ENCODE measurements at regions not wholly inside any gene's neighbourhood (a gene's known extent, or its start where the extent isn't known, plus 50 kb on each side); places are given as distances from the start of the nearest gene placed in this dataset.

DNA sequence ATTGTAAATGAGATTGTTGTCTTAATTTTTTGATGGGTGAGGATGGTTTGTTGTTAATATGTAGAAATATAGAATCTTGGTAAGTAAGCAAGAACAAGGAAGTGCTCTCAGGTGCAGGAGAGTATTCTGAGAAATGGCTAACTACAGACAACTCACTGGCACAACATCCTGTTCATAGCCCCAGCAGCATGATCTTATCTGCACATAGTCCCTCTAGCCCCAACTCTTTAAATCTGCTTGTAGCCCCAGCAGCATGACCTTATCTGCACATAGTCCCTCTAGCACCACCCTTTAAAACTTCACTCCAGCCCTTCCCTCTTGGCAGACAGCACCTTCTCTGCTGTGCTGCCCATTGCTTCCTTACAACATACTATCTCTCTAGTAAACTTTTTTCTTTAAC is 1957.1 kb upstream of the ADGRL3 start:
- intact Hi-C loops (cut with DNase I), result loop anchor here in 2 of 10 donors (10.0 kb wide), 2 partner anchors 752 to 952 kb away; no protein-coding TSS in a partner anchor

DNA sequence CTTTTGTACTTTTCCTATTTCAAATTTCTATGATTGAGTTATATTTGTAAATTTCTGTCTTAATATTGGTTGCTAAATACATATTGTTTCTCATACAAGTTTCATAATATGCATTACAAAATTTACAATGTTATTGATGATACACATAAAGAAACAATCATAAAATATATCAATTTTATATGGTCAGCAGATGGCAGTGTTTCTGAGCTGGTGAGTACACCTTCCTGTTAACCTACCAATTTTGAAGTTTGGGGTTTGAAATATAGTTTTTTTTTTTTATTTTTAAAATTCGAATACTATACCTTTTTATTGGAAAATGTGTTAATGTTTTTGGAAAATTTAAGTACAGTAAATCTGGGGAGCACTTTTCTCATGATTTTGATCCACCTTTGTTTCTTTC is 1953.1 kb upstream of the ADGRL3 start:
- WGBS, 4 donors, result 3 to 9% (median 4%) methylated on average over 1 of the region's 1 CpG

More for the DNA sequence above, 1957.1 kb upstream of the ADGRL3 start:
- Histone ChIP-seq H3K36me3 (no peaks in the 10 kb centered on the region), H3K4me3 (no peak overlapping the region), H3K27me3 (no peaks in the 10 kb centered on the region), H3K4me1 (no peaks in the 10 kb centered on the region), H3K27ac (no peak overlapping the region), H3K9me3 (peaks cover 0 to 16% (median 0%) of the 10 kb centered on the region in 12 donors)
- no peak for ATAC-seq
- no peak for DNase-seq
- no peak for TF ChIP-seq CTCF (IDR thresholded peaks at IDR 0.05)
- no peak for TF ChIP-seq POLR2A (IDR thresholded peaks at IDR 0.05)

DNA sequence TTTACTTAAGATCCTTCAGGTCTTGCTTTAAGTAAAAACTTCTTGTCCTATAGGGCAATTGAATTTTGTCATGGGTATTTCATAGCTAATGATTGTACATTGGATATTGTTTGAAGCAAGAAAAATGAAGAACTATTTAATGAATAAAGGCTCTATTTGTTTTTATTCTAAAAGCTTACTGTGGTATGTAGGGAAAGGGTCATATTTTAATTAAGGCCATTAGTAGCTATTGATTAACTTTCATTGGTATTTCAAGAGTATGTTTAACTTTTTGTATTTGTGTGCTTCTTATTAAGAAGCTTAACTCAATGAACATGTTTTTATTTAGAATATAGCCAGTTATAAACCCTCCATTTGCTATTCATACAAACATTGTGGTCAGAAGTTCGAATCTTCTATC is 1951.8 kb upstream of the ADGRL3 start:
- no peak for DNase-seq
- TF ChIP-seq CTCF (IDR thresholded peaks at IDR 0.05) (no peak), POLR2A (IDR thresholded peaks at IDR 0.05) (no peak)
- Histone ChIP-seq H3K36me3 (no peaks in the 10 kb centered on the region), H3K9me3 (peaks cover 0 to under 1% (median 0%) of the 10 kb centered on the region in 12 donors), H3K4me3 (no peak overlapping the region), H3K27ac (no peak overlapping the region), H3K27me3 (no peaks in the 10 kb centered on the region), H3K4me1 (no peaks in the 10 kb centered on the region)
- intact Hi-C loops (cut with DNase I), result loop anchor here in 2 of 10 donors (10.0 kb wide), 2 partner anchors 746 to 946 kb away; no protein-coding TSS in a partner anchor
- 56 to 67% (median 64%) methylated on average over 1 of the region's 1 CpG for WGBS, 4 donors
- ATAC-seq, result no peak

More for the DNA sequence above, 1953.1 kb upstream of the ADGRL3 start:
- Histone ChIP-seq H3K4me3 (no peak overlapping the region), H3K9me3 (peaks cover 0 to 13% (median 0%) of the 10 kb centered on the region in 12 donors), H3K27me3 (no peaks in the 10 kb centered on the region), H3K4me1 (no peaks in the 10 kb centered on the region), H3K27ac (no peak overlapping the region), H3K36me3 (no peaks in the 10 kb centered on the region)
- DNase-seq, result no peak
- ATAC-seq, result no peak
- intact Hi-C loops (cut with DNase I), result loop anchor here in 2 of 10 donors (10.0 kb wide), 2 partner anchors 748 to 948 kb away; no protein-coding TSS in a partner anchor
- TF ChIP-seq CTCF (IDR thresholded peaks at IDR 0.05) (peak in 5 of 12 donors; percentile 10 to 30 (median 26)), POLR2A (IDR thresholded peaks at IDR 0.05) (no peak)

DNA sequence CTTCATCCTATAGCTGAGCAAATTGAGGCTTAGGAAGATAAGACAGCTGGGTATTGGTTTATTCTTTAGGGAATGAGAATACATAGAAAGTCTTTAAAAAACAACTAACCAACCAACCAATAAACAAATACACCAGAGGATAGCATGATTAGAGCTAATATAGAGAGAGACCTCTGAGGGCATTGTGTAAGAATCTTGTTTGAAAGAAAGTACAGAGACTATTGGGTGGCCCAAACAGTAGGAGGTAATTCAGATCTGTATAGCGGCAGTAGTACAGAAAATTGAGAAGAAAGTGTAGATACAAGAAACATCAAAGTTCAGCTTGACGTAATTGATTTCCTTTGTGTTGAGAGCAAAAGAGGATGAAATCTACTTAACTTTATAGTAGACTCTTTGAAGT is 1951.0 kb upstream of the ADGRL3 start:
- intact Hi-C loops (cut with DNase I), result loop anchor here in 2 of 10 donors (10.0 kb wide), 2 partner anchors 746 to 946 kb away; no protein-coding TSS in a partner anchor
- no peak for DNase-seq
- Histone ChIP-seq H3K9me3 (no peaks in the 10 kb centered on the region), H3K36me3 (no peaks in the 10 kb centered on the region), H3K4me1 (no peaks in the 10 kb centered on the region), H3K4me3 (no peak overlapping the region), H3K27me3 (no peaks in the 10 kb centered on the region), H3K27ac (no peak overlapping the region)
- TF ChIP-seq POLR2A (IDR thresholded peaks at IDR 0.05), result no peak
- TF ChIP-seq CTCF (IDR thresholded peaks at IDR 0.05), result no peak
- WGBS, 4 donors, result 46 to 69% (median 57%) methylated on average over 2 of the region's 2 CpGs
- no peak for ATAC-seq

Data from heart left ventricle (tissue), 16 donors.